AG09309 (cell line): ENCODE measurements at regions not wholly inside any gene's neighbourhood (a gene's known extent, or its start where the extent isn't known, plus 50 kb on each side); places are given as distances from the start of the nearest gene placed in this dataset.
"Not testable (repeated sequence)": the region's sequence is repeated elsewhere in the genome, so short reads cannot be mapped to it uniquely, and the experiment has no call there.

Experiments
- DNase-seq: peaks from one replicate; pipeline ENCODE4 v3.0.0-alpha.2; 2010; ENCODE audit warnings: low read depth
- H3K4me3 ChIP-seq: 2 replicates; pipeline ENCODE4 v1.5.1; 2011; ENCODE audit warnings: mild to moderate bottlenecking, low read depth, low read length, moderate library complexity; ENCODE audit not compliant: control insufficient read depth
- TF ChIP-seq, protein P1 (sequence below): IDR thresholded peaks from 2 replicates; pipeline ENCODE4 v1.5.1; 2011; ENCODE audit warnings: mild to moderate bottlenecking, low read depth, low read length, inconsistent platforms; ENCODE audit not compliant: insufficient read depth, control insufficient read depth; ENCODE audit errors: missing control alignments

DNA sequence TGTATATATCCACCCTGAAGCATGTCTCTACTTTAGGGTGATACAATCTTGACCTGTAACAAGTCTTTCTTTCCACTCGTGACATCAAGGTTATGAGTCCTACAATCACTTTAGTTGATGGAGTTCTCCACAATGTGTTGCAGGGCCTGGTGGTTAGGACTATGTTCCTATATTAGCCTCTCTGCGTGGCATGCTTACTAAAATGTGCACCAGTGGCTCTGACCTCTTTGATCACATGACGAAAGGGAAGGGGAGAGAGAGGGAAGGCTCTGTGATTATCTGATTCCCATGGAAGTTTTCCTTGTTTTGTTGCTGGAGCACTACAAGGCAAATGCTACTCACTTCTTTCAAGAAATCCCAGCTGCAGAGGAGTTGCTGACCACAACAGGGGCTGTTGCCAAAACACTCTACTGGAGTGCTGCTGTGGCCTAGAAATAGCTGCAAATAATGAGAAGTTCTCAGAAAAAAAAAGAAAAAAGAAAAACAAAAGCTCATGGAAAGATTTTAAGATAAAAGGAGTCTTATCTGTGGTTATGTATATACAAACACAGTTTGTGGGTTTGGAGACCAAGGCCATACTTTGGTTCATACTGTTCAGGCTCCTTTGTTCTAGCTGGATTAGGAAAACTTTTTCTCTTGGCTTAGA lies 272.8 kb upstream of the MMADHC start:
- TF ChIP-seq, protein P1, sequence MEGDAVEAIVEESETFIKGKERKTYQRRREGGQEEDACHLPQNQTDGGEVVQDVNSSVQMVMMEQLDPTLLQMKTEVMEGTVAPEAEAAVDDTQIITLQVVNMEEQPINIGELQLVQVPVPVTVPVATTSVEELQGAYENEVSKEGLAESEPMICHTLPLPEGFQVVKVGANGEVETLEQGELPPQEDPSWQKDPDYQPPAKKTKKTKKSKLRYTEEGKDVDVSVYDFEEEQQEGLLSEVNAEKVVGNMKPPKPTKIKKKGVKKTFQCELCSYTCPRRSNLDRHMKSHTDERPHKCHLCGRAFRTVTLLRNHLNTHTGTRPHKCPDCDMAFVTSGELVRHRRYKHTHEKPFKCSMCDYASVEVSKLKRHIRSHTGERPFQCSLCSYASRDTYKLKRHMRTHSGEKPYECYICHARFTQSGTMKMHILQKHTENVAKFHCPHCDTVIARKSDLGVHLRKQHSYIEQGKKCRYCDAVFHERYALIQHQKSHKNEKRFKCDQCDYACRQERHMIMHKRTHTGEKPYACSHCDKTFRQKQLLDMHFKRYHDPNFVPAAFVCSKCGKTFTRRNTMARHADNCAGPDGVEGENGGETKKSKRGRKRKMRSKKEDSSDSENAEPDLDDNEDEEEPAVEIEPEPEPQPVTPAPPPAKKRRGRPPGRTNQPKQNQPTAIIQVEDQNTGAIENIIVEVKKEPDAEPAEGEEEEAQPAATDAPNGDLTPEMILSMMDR = no peak
- DNase-seq = peak; percentile 81
- no peak overlapping the region for H3K4me3 ChIP-seq

DNA sequence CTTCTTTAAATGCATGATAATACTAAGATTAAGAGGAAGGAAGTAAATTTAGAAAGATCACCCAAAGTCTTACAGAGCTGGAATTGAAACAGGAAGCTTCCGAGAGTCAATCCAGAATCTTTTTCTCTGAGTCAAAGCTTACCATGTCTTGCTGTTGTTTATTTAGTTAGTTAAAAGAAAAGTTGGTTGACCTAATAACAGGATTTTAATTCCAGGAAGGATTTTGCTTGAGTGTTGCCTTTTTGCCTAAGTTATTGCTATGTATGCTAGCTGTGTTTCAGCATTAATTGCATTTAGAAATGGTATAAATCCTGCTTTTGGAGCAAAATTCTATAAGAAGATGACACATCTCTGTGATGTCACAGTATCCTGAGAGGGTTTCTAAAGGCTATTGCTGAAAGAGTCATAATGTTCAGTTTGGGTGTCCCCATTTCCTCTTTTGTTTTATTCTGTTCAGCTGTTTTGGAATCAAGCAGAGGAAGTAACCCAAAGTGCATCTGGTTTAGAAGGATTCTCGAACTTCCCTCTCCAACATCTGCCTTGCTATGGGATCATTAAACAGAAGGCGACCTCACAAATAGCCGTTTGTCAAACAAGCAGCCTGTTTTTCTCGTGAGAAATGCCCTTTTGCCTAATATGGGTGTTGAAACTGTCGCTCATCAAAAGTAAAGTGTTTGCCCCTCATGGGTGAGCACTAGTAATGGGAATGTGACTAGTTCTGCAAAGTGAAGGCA lies 271.5 kb upstream of the MMADHC start:
- peak; percentile 18 for DNase-seq
- H3K4me3 ChIP-seq = no peak overlapping the region
- TF ChIP-seq, protein P1 = no peak

- H3K4me3 ChIP-seq = no peak overlapping the region
- TF ChIP-seq, protein P1 = no peak
- DNase-seq = no peak
These were observed 270.6 kb upstream of the MMADHC start for GRCh38 chr2:149858216-149858615.

DNA sequence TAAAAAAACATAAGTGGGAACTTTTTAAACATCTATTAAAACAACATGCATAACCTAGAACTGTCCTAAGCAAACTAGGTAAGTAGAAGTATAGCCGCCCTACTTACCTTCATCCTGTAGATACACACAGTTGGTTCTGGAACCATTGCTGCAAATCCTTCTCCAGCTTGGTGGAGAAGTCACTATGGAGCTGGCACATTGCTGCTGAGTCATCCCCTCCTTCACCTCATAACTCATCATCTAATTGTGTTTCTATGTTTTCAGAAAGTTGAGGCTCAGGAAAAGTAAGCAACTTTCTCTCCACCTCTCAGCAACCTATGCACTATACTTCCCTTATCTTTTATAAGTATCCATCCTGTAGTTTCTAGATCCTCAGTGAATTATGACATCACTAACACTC lies 269.8 kb upstream of the MMADHC start:
- no peak for DNase-seq
- TF ChIP-seq, protein P1 = no peak
- H3K4me3 ChIP-seq = no peak overlapping the region

DNA sequence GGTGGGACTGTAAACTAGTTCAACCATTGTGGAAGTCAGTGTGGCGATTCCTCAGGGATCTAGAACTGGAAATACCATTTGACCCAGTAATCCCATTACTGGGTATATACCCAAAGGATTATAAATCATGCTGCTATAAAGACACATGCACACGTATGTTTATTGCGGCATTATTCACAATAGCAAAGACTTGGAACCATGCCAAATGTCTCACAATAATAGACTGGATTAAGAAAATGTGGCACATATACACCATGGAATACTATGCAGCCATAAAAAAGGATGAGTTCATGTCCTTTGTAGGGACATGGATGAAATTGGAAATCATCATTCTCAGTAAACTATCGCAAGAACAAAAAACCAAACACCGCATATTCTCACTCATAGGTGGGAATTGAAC lies 268.3 kb upstream of the MMADHC start:
- H3K4me3 ChIP-seq, DNase-seq: not testable (repeated sequence)

GRCh38 chr2:149849591-149849990 lies 262.0 kb upstream of the MMADHC start:
- no peak for DNase-seq
- no peak overlapping the region for H3K4me3 ChIP-seq
- TF ChIP-seq, protein P1 = no peak

- DNase-seq = no peak
- TF ChIP-seq, protein P1 = no peak
- no peak overlapping the region for H3K4me3 ChIP-seq
These were observed 261.6 kb upstream of the MMADHC start for GRCh38 chr2:149849136-149849535.
